ENCODE measurements at regions not wholly inside any gene's neighbourhood (a gene's known extent, or its start where the extent isn't known, plus 50 kb on each side); places are given as distances from the start of the nearest gene placed in this dataset.
"Not testable (repeated sequence)": the region's sequence is repeated elsewhere in the genome, so short reads cannot be mapped to it uniquely, and the experiment has no call there.

DNA sequence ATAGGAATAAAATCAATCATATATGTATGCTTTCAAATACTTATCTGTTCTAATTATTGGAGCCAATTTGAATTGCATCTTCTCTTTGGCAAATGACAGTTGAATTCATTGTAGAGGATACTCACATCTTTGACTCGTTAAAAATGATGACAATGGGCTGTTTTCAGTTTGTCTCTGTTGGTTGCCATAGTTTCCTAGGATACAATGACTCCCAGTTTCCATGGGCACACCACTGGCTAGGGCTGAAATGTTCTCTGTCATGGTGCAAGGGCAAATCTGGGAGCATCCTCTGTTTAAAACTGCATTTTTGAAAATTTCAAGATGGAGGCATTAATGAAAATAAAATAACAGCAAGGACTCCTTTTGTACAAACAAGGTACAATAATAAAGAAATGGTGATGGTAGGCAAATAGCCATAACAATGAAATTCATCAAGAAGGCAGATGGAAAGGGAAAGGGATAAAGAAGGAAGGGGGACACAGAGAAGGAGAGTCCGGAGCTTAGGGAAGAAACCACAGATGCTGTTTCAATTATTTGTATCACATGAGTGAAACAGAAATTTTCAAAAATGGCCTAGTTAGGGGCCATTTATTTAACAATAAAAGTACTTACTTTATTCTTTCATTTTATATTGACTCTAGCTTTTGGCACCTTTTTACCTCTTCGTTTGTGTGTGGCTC, 378.8 kb upstream of the SEMA6A start:
- DNase-seq (ENCODE audit: low read depth), result no peak

DNA sequence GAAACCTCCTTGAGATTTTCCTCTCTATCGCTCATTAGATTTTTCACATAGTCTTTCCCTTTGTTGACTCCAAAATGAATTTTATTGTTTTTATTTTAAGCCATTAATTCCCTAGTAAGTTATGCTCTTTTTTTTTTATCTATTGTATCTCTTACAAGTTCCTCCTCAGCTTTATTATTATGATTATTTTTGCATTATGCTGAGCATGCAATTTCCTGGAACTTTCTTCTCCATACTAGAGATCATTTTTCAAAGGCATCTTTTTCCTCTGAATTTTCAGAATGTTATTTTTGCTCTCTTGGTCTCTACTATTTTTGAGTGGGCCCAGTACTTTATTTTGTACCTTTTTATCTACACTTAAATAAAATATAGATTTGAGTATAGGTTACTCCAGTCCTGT, 376.6 kb upstream of the SEMA6A start:
- no peak for DNase-seq (ENCODE audit: low read depth)

DNA sequence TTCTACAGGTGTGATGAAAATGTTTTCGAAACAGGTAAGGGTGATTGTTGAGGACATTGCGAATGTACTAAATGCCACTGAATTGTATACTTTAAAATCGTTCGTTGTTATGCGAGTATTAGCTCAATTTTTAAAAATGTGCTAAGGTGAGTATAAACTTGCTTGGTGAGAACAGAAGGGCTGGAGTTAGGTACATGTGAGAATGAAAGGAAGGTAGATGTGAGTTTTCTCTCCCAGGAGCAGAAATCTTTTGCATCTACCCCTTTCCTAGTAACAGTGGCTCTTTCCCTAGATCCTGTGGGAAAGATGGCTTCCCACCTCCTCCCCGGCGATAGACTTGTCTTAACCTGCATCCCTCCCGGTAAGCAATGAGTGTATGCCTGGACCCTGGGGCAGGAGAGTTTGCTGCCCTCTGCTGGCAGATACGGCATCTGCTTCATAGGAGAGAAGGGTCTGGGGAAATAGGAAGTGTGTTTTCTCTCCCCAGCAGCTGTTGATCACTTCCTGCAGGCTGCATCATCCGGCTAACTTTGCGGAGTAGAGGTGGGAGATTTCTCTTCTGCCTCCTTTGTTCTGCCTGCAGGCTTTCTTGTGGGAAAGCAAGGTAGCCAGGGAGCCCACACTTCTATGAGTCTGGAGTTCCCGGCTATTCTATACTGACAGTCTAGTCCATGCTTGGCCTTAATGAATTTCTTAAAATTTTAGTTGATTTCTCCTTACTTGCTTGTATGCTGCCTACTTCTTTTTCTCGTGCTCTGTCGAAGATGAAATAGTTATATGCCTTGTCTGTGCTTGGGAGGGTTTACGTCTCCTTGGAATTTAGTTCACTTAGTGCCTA, 373.3 kb upstream of the SEMA6A start:
- peak; percentile 52 for DNase-seq (ENCODE audit: low read depth)

DNA sequence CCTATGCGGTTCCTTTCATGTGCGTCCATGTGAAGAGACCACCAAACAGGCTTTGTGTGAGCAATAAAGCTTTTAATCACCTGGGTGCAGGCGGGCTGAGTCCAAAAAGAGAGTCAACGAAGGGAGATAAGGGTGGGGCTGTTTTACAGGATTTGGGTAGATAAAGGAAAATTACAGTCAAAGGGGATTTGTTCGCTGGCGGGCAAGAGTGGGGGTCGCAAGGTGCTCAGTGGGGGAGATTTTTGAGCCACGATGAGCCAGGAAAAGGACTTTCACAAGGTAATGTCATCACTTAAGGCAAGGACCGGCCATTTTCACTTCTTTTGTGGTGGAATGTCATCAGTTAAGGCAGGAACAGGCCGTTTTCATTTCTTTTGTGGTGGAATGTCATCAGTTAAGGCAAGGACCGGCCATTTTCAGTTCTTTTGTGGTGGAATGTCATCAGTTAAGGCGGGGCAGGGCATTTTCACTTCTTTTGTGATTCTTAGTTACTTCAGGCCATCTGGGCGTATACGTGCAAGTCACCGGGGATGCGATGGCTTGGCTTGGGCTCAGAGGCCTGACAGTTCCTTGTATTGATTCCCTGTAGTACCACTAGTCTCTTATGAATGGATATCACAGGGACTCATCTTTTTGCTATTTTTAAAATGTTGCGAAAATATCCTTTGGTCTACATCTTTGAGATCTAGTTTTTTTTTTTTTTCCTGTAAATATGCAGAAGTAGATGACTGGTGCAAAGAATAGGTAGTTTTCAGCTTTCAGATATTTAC, 371.2 kb upstream of the SEMA6A start:
- not testable (repeated sequence) for DNase-seq (ENCODE audit: low read depth)

DNA sequence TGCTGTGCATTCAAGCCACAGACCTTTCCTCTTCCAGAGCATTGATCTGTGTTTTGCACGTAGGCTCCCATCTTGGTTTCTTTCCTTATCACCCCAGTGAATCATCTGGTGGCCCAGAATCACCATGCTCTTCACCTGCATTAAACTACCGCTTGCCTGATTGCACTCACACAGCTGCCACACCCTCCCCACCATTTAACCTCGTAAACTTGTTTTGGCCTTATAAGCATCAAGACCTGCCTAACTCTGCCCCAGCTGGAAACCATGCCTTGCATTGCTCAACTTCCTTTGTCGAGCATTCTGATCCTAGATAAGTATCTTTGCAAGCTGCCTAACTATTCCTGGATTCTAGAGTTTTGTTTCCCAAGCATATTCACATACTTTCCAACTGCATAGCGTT, 369.6 kb upstream of the SEMA6A start:
- no peak for DNase-seq (ENCODE audit: low read depth)

DNA sequence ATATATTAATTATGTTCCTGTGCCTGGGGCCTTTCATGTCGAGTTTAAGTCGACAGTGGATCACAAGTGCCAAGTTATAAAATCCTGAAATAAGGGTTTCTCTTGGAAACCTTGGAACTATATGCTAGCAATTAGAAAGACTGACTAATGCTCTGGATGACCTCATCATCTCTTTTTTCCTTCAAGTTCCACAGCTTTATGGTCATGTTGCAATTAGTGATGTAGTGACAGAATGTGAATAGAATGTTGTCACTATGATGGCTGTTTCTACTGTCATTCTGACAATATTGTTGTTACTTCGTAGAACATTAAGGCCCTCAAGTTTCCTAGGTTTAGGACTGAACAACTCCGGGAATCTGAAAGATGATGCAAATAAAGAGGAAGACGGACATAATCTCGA, 368.0 kb upstream of the SEMA6A start:
- no peak for DNase-seq (ENCODE audit: low read depth)

DNA sequence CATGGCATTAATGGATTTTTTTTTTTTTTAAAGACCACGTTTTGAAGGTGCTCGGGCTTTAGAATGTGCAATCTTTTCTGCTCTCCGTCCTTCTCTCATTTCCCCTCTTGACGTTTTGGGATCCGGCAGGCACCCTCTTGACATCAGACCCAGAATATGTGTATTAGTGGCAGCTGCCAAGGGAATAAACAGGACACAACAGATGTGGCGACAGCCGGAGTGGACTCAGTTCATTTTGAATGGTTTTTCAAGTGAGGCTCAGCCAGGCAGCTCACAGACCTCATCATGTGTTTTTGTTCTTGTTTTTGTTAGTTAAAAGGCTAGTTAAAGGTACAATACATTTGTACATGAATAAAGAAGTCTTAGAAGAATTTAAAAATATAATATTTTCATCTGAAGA, 365.0 kb upstream of the SEMA6A start:
- no peak for DNase-seq (ENCODE audit: low read depth)

DNA sequence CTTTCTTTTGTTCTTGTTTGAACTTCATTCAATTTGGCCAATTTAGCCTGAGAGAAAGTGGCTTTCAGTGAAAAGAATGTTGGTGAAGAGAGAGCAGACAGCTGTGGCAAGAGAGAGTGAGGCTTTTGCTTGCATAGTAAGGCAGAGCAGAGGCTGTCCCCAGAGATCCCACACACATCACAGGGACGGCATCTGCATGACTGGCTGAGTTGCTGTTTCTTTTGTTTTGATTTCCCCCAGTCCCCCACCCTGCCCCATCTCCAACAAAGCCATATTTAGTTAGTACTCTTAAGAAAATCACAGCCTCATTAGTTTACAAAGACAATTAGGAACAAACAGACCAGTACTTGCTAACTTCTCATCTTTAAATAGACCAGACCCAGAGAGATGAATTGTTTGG, 363.9 kb upstream of the SEMA6A start:
- DNase-seq (ENCODE audit: low read depth), result no peak

DNA sequence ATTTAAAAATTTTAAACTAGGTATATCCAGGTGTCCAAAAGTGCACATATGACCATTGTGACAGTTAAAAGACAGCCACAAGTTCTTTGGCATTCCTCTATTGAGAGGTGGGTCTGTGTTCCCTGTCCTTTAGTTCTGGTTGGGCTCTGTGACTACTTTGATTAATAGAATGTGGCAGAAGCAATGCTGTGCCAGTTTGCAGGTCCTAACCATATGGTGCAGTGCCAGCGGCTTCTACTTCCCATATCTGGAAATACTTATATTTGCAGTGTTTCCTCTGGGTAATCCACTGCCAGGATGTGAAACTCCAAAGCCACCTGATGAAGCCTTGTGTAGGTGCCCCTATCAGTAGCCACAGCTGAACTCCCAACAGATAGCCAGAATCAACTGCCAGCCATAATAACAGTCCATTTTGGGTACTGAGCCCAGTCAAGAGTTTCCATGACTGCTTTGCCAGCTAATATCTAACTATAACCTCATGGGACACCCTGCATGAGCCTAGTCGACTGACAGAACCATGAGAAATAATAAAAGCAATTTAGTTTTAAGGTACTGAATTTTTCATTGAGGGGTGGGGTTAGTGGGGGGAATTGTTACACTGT, 361.0 kb upstream of the SEMA6A start:
- no peak for DNase-seq (ENCODE audit: low read depth)

DNA sequence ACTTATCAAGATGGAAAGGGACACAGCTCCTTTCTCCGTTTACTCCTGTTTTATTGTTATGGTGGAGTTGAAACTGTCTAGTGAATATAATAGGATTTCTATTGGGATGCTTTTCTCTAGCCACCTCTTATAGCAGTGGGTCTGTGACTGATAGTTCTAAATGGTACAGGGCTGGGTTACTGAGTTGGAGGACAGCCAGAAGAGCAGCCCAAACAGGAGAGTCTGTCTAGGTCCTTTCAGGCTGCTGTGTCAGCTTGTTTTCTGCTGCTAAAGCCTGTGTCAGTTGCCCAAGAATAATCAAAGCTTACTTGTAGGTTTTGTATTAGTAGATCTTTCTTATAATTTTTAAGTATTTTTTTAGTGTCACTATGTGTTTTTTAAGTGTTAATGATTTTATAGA, 356.0 kb upstream of the SEMA6A start:
- DNase-seq (ENCODE audit: low read depth), result no peak

DNA sequence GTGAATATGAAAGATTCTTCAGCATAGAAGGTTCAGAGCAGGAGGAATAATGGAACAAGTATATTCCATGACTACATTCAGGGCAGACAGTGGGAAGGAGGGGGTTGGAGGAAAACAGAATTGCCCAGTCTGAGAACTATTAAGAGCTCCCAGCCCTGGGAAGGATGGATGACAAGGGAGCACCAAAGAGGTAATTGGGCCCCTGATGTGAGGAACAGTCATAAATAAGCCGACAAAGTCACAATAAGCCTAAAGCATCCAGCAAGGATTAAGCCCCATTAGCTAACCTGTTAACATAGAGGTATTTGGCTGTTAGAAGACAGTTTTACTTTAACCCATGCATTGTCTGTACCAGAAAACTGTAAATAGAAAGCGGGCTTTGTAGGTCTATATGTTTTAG, 348.7 kb upstream of the SEMA6A start:
- no peak for DNase-seq (ENCODE audit: low read depth)

DNA sequence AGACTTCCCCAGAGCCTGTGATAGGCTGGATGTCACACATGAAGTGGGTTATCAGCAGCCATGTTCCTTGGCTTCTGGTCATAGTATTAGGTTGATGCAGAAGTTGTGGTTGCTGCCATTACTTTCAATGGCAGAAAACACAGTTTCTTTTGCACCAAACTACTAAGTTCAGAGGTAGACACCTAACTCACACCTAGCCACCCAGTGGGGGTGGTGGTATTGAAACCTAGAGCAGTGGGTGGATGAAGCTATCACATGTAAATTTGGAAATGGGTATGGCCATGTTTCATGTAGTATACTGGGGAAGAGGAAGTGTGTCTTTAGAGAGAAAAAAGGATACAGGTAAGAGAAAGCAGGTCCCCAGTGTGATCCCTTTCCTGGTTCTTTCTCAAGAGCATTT, 347.9 kb upstream of the SEMA6A start:
- no peak for DNase-seq (ENCODE audit: low read depth)

DNA sequence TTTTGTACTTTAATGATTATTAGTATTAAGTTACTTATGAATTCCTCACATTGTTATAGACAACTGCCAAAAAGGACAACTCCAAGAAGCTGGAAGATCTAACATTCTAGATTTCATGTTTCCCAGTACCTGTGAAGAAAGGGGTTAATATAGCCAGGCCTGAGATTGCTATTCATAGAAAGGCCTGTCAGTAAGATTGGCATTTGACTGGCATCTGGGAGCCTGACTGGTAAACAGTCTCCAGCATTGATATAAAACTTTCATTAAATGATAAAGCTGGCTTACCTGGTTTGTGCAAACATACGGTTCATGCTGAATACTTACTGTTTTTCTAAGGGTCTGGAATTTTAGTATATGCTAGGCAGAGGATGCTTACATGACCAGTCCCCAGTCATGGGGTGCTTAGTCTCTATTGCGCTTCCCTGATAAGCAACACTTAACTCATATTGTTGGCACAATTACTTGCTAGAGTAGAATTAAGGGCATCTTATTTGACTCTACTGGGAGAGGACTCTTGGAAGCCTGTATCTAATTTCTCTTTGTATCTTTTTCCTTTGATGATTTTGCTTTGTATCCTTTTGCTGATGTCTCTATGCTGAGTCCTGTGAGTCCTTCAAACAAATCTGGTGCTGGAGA, 340.4 kb upstream of the SEMA6A start:
- no peak for DNase-seq (ENCODE audit: low read depth)

DNA sequence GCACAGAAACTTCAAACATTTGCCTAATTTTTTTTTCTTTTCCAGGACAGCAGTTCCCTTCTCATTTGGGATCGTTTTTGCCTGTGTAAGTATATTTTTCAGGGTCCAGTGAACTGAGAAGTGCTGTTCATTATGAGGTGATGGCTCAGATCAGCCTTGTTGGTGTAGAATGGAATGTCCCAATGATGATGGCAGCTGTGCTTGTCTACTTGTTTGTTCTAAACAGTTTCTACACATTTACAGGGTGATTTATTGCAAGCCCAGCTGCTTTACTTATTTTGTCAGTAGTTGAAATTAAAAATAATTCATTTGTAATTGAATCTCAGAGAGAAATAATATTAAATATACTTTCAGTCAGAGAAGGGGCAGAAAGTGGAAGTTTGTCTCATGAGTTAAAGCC, 337.6 kb upstream of the SEMA6A start:
- no peak for DNase-seq (ENCODE audit: low read depth)

DNA sequence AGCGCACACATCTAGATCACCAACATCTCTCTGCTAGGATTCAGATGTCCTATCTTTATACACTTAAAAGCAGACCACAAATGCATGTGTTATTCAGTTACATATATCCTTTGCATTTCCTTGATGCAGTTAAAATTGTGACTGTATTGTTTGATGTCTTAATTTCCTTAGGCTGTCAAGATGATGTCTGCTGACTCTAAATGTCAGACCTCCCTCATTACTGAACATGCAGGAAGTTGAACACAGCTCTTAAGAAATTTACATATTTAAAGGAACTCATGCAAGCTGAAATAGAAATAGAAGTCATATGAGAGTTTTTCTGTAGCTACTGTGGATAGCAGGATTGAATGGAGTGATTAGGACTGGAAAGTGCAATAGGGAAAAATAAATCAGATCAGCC, 336.5 kb upstream of the SEMA6A start:
- no peak for DNase-seq (ENCODE audit: low read depth)

DNA sequence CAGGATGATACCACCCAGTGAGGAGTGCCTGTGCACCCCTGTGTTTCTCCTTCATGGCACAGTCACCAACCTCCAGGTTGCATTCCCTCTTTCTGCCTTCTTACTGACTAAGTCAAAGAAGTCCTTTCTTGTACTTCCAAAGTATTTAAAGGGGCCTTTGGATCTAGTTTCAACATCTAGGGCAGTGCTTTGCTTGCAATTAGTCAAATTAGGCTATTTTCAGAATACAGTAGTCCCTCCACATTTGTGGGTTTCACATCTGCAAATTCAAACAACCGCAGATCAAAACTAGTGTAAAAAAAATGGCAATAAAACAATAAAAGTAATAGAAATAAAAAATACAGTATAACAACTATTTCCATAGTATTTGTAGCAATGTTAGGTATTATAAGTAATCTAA, 333.9 kb upstream of the SEMA6A start:
- DNase-seq (ENCODE audit: low read depth), result no peak

DNA sequence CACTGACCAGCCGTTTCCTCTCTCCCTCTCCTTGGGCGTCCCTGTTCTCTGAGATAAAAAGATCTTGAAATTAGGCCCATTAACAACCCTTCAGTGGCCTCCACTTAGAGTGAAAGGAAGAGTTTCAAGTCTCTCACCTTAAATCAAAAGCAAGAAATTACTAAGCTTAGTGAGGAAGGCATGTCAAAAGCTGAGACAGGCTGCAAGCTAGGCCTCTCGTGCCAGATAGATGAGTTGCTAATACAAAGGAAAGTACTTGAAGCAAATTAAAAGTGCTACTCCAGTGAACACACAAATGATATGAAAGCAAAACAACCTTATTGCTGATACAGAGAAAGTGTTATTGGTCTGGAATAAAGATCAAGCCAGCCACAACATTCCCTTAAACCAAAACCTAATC, 331.3 kb upstream of the SEMA6A start:
- DNase-seq (ENCODE audit: low read depth), result no peak

DNA sequence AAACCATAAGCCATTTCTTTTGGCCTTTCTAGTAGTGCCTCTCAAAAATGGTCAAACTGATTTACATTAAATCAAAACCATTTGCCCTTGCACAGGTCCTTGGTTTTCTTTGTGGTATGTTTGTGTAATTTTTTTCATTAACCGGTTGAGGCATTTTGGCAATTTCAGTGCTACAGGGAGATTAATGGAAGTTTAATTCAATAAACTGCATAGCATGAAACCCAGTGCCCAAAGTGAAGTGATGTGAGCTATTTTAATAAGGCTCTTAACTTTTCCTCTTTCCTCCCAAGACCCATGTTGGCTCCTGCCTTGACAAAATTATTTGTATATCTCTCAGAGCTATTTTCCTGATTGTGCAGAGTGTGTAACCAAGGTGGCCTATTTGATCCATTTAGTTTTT, 326.2 kb upstream of the SEMA6A start:
- no peak for DNase-seq (ENCODE audit: low read depth)

DNA sequence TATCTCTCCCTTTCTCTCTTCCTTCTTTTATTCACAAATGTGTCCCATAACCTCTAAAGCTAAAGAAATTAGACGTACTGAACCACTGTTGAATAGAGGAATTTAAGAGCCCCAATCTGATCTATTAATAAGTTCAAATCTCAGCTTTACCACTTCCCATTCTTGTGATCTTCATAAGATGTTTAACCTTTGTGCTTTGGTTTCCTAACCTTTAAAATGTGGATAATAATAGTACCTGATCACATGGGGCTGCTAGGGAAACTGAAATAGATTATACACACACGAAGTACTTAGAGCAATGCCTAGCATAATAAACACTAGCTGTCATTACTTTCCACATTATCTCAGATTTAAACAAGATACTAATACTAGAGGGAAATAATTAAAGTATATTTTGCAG, 324.3 kb upstream of the SEMA6A start:
- no peak for DNase-seq (ENCODE audit: low read depth)

DNA sequence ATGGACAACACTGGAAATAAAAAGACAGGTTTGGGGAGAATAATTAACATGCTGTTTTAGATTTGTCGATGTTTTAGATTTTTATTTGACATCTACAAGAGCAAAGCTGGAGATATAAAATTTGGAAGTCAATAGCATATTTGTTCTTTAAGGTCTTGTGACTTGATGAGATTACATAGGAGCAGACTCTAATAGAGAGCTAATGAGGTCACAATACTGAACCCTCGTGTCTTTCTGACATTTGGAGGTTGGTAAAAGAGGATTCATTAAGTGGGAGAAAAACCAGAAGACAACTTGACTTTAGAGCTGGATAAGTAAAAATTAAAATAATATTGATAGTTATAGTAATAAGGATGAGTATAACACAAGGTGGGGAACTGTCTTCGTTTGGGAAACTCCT, 322.7 kb upstream of the SEMA6A start:
- DNase-seq (ENCODE audit: low read depth), result no peak

DNA sequence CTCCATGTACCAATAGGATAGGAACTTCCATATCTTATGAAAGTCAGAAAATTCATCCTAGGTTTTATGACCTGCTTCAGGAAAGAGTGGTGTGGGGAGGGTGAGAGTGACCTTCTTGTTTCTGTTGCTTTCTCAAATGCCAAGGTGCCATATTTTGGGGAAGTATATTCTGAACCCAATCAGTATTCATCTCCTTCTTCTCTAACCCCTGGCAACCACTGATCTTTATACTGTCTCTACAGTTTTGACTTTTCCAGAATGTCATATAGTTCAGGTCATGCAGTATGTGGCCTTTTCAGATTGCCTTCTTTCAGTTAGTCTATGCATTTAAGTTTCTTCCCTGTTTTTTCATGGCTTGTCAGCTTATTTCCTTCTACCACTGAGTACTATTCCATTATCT, 321.4 kb upstream of the SEMA6A start:
- no peak for DNase-seq (ENCODE audit: low read depth)

DNA sequence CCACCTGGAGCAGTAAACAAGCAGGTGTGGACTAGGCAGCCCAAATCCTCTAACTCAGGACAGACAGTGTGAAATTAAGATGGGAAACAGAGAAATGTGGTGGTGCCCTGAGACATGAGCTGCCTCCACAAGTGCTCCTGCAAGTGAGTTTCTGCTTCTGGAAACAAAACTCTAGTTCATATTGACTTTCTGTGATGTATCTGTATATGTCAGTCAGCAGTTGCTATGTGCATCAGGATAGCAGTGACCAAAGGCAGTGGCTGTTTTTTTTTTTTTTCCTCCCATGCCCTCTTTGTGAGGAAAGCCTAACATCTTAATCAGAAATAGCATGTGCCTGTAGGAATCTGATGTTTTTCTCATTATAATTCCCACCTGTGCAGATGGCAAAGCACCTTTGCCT, 318.4 kb upstream of the SEMA6A start:
- no peak for DNase-seq (ENCODE audit: low read depth)

All from CMK (cell line).